ENCODE measurements at regions not wholly inside any gene's neighbourhood (a gene's known extent, or its start where the extent isn't known, plus 50 kb on each side); places are given as distances from the start of the nearest gene placed in this dataset.

GRCh38 chr14:97039717-97040363, 242.7 kb downstream of the VRK1 start:
- TF ChIP-seq JAZF1 (CRISPR knock-in tag; IDR thresholded peaks at IDR 0.05): no peak
- no peak for TF ChIP-seq SP1 (CRISPR knock-in tag; conservative IDR thresholded peaks at IDR 0.05)
- no peak for TF ChIP-seq CTCF (IDR thresholded peaks at IDR 0.05)

Data from WTC11 (cell line).